Lower lobe of right lung (tissue), 2 donors: ENCODE measurements at regions not wholly inside any gene's neighbourhood (a gene's known extent, or its start where the extent isn't known, plus 50 kb on each side); places are given as distances from the start of the nearest gene placed in this dataset.

Source experiments
- ATAC-seq, 2 donors: fragments of 200-7000 bp; cut with Tn5 transposase; one replicate each; pipeline ENCODE4 v1.9.1; 2020 to 2022; ENCODE audit warnings: mild to moderate bottlenecking in 2 of 2, moderate library complexity in 2 of 2
- DNase-seq: peaks from one replicate; pipeline ENCODE4 v3.0.0-alpha.2; 2020
- H3K27ac ChIP-seq: fragments of 200-600 bp; one replicate; pipeline ENCODE4 v1.8.0; 2022
- H3K27me3 ChIP-seq: fragments of 200-600 bp; one replicate; pipeline ENCODE4 v1.8.0; 2022; ENCODE audit warnings: low read depth
- H3K36me3 ChIP-seq: fragments of 200-600 bp; one replicate; pipeline ENCODE4 v1.8.0; 2022; ENCODE audit warnings: mild to moderate bottlenecking
- H3K4me1 ChIP-seq: fragments of 200-600 bp; one replicate; pipeline ENCODE4 v1.8.0; 2022
- H3K4me3 ChIP-seq: fragments of 200-600 bp; one replicate; pipeline ENCODE4 v1.8.0; 2022; ENCODE audit warnings: mild to moderate bottlenecking
- H3K9me3 ChIP-seq: fragments of 200-600 bp; one replicate; pipeline ENCODE4 v1.8.0; 2022
- intact Hi-C: fragments of 100-400 bp; cut with DNase I; formaldehyde crosslinking; loops from one replicate; pipeline ENCODE4 v1.11.0; 2022
- TF ChIP-seq, protein P1 (sequence below): fragments of 200-600 bp; IDR thresholded peaks from one replicate; pipeline ENCODE4 v1.8.0; 2022; ENCODE audit warnings: antibody characterized with exemption, mild to moderate bottlenecking
- donor health status: DM: no; HTN: yes; CAD: no; lungs with severe emphysema.

DNA sequence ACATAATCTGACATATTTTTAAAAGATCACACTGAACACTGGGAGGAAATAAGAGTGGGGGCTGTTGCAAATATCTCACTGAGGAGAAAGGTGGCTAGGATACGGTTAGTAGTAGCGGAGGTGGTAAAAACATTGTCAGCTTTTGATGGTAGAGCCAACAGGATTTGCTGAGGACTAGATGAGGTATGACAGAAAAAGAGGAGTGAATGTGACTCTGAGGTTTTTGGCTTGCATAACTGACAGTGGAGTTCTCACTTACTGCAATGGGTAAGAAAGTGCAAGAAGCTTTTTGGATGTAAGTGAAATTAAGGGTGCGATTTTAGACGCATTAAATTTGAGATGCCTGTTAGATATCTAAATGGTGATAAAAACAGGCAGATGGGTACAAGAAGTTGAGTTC lies 102.0 kb upstream of the MBL2 start:
- TF ChIP-seq, protein P1, sequence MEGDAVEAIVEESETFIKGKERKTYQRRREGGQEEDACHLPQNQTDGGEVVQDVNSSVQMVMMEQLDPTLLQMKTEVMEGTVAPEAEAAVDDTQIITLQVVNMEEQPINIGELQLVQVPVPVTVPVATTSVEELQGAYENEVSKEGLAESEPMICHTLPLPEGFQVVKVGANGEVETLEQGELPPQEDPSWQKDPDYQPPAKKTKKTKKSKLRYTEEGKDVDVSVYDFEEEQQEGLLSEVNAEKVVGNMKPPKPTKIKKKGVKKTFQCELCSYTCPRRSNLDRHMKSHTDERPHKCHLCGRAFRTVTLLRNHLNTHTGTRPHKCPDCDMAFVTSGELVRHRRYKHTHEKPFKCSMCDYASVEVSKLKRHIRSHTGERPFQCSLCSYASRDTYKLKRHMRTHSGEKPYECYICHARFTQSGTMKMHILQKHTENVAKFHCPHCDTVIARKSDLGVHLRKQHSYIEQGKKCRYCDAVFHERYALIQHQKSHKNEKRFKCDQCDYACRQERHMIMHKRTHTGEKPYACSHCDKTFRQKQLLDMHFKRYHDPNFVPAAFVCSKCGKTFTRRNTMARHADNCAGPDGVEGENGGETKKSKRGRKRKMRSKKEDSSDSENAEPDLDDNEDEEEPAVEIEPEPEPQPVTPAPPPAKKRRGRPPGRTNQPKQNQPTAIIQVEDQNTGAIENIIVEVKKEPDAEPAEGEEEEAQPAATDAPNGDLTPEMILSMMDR, result no peak
- Histone ChIP-seq H3K27me3 (no peaks in the 10 kb centered on the region), H3K27ac (no peak overlapping the region), H3K36me3 (no peaks in the 10 kb centered on the region), H3K9me3 (no peaks in the 10 kb centered on the region), H3K4me3 (no peak overlapping the region), H3K4me1 (no peaks in the 10 kb centered on the region)
- DNase-seq, result no peak
- intact Hi-C loops, result no loop called here
- ATAC-seq, result no peak

DNA sequence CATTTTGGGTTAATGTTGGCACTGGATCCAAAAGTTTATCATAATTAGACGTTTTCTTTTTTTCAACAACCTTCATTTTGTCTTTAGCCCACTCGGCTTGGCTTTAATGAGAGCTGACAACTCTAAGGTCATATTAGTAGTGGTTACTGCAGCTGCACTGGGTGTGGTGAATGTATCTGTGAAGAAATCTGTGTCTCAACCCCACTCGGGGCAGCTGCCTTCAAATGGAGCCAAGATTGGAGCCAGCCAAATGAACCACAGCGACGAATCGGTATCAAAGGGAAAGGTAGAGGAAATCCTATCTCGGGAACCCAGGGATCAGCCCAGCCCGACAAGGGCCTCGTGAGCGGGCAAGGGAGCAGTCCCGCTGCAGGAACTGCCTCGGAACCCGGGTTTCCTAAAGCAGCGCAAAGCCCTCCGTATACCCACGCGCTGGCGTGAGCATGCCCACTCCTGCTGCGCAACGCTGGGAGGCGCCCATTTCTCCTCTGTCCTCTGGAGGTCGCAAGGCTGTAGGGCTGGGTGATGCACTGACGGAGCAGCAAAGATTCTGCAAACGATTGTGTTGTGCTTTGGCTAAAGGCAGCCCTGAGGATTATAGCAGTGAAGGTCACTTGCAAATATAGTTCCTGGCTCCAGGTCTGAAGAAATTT lies 98.7 kb upstream of the MBL2 start:
- ATAC-seq, result peak in 1 of 2 donors; percentile 30
- Histone ChIP-seq H3K27me3 (no peaks in the 10 kb centered on the region), H3K4me1 (no peaks in the 10 kb centered on the region), H3K4me3 (no peak overlapping the region), H3K36me3 (no peaks in the 10 kb centered on the region), H3K9me3 (no peaks in the 10 kb centered on the region), H3K27ac (no peak overlapping the region)
- intact Hi-C loops, result no loop called here
- DNase-seq, result no peak
- TF ChIP-seq, protein P1, result no peak

DNA sequence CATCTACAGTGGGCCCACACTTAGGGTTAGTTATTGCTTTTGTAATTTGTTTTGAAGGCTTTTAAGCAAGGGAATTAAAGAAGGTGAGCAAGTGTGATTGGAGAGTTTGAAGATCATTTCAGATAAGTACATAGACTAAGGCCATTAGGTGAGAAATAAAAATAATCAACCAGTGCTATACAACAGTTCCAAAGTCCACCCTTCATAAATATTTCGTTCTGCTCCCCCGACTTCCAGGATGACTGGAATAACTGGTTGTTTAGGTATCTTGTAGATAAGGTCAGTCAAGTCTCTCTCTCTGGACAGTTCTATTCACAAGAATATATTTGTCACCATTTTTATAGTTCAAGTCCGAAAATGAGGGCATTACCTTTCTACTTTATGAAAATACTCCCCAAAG lies 98.0 kb upstream of the MBL2 start:
- TF ChIP-seq, protein P1, result no peak
- intact Hi-C loops, result no loop called here
- Histone ChIP-seq H3K36me3 (no peaks in the 10 kb centered on the region), H3K4me3 (no peak overlapping the region), H3K4me1 (no peaks in the 10 kb centered on the region), H3K27me3 (no peaks in the 10 kb centered on the region), H3K27ac (no peak overlapping the region), H3K9me3 (no peaks in the 10 kb centered on the region)
- ATAC-seq, result no peak
- no peak for DNase-seq

DNA sequence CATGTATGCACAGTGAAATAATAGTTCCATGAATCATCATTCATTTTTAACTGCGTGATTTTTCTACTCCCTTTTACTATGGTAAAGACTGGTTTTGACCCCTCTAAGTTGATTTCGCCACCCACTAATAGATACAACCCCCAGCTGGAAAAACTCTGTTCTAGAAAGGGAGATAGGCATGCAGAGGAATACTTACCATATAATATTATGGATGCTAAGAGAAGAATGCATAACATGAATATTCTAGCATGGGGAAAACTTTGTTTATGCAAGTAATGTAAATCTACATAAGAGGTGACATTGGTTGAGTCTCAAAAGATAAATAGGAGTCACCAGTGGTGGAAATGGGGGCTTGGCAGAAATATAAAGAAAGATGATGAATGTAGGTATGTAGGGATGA lies 97.3 kb upstream of the MBL2 start:
- H3K4me3 ChIP-seq, result no peak overlapping the region
- H3K36me3 ChIP-seq, result no peaks in the 10 kb centered on the region
- H3K27ac ChIP-seq, result no peak overlapping the region
- intact Hi-C loops, result no loop called here
- no peaks in the 10 kb centered on the region for H3K27me3 ChIP-seq
- ATAC-seq (no peak), DNase-seq (no peak)
- no peaks in the 10 kb centered on the region for H3K4me1 ChIP-seq
- TF ChIP-seq, protein P1, result no peak
- no peaks in the 10 kb centered on the region for H3K9me3 ChIP-seq

DNA sequence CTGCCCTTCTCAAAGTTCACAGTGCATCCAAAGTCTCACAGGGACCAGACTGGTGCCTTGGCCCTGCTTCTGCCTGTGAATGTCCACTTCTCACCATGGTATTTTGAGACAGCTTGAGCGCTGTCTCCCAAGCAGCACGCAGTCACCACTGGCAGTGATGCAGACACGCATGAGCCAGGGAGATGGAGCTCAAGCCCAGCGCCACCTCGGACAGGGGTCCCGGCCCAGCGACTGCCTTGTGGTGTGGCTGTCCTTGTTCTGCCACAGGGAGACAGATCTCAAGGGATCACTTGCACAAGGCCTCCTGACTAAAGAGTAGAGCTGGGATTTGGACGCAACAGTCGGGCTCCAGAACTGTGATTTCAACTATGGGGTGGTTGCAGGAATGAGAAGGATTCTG lies 92.6 kb upstream of the MBL2 start:
- H3K4me1 ChIP-seq, result no peaks in the 10 kb centered on the region
- DNase-seq (no peak), ATAC-seq (peak in 1 of 2 donors; percentile 15)
- H3K36me3 ChIP-seq, result no peaks in the 10 kb centered on the region
- no peaks in the 10 kb centered on the region for H3K27me3 ChIP-seq
- TF ChIP-seq, protein P1, result no peak
- H3K4me3 ChIP-seq, result no peak overlapping the region
- no peaks in the 10 kb centered on the region for H3K9me3 ChIP-seq
- H3K27ac ChIP-seq, result no peak overlapping the region
- intact Hi-C loops, result no loop called here
